Jurkat, Clone E6-1 (cell line): ENCODE measurements at regions not wholly inside any gene's neighbourhood (a gene's known extent, or its start where the extent isn't known, plus 50 kb on each side); places are given as distances from the start of the nearest gene placed in this dataset.

Experiments
- DNase-seq: peaks from one replicate; pipeline ENCODE4 v3.0.0-alpha.2; 2011; ENCODE audit warnings: low read depth, low spot score
- H3K4me3 ChIP-seq: 2 replicates; pipeline ENCODE4 v1.5.1; 2011; ENCODE audit warnings: mild to moderate bottlenecking, low read length, control low read depth, moderate library complexity

DNA sequence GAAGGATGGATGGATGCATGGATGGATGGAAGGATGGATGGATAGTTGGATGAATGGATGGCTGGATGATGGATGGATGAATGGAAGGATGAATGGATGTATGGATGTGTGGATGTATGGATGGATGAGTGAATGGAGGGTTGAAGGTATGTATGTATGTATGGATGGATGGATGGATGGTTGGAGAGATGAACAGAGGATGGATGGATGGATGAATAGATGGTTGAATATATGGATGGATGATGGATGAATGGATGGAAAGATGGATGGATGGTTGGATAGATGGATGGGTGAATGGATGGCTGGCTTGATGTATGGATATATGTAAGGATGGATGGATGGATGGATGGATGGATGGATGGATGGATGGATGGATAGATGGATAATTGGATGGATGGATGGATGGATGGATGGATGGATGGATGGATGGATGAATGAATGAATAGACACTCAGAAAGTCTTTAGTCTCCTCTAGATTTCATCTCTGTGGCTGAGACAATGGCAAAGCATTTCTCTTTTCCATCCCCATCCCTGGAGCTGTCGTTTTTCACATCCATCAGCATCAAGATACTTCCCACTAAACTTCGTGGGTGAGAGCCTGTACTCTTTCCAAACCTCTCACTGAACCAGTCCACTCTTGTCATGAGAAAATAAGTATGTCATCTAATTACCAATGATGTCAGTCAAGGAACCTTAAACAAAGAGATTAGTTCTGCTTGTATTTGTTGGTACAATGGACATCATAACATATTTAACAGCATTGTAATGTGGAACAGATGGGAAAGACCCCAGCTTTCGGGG, 74.8 kb upstream of the CLMN start:
- DNase-seq, result no peak
- no peak overlapping the region for H3K4me3 ChIP-seq

GRCh38 chr14:95392841-95393240, 73.1 kb upstream of the CLMN start:
- H3K4me3 ChIP-seq, result no peak overlapping the region
- DNase-seq, result no peak

- H3K4me3 ChIP-seq, result no peak overlapping the region
- no peak for DNase-seq
These were observed 71.6 kb upstream of the CLMN start for GRCh38 chr14:95391331-95391730.

GRCh38 chr14:95389471-95390011, 69.8 kb upstream of the CLMN start:
- H3K4me3 ChIP-seq, result no peak overlapping the region
- DNase-seq, result no peak

- H3K4me3 ChIP-seq, result no peak overlapping the region
- DNase-seq, result no peak
These were observed 69.0 kb upstream of the CLMN start for GRCh38 chr14:95388699-95389098.

- no peak overlapping the region for H3K4me3 ChIP-seq
- no peak for DNase-seq
These were observed 68.2 kb upstream of the CLMN start for GRCh38 chr14:95387826-95388445.

DNA sequence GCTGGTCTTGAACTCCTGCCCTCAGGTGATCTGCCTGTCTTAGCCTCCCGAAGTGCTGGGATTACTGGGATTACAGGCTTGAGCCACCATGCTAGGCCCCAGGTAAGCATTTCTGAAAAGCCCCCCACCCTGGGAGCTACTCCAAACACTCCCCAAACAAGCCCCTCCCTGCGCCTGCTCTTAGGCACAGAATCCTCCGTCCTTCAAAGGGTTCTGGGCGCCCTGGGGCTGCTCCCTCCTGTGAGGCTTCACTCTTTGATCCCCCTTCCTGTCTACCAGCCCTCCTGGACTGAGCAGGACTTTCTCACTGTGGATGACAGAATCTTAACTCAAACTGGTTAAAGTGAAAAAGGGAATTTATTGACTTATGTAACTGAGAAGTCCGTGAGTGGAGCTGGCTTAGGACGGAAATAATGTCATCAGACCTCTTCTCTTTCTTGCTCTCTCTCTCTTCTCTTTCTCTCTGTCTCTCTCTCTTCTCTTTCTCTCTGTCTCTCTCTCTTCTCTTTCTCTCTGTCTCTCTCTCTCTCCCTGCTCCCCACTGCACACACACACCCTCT, 66.9 kb upstream of the CLMN start:
- no peak for DNase-seq
- H3K4me3 ChIP-seq, result no peak overlapping the region

GRCh38 chr14:95385701-95386100, 66.0 kb upstream of the CLMN start:
- no peak overlapping the region for H3K4me3 ChIP-seq
- no peak for DNase-seq

DNA sequence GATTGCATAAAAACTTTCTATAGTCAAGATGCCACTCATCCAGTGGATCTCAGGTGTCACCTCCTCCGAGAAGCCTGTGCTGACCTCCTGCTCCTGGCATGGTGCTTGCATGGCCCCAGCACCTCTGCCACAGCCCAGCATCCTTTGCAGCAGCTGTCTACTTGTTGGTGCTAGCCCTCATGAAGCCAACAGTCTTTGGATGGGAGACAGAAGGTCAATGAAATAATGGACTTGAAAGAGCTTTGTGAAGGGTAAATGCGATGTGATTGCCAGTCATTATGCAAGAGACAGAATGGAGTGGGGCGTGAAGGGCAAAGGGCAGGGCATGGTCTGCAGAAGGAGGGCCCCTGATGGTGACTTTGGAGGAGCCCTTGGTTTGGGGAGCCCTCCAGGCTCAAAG, 63.0 kb upstream of the CLMN start:
- no peak for DNase-seq
- no peak overlapping the region for H3K4me3 ChIP-seq

GRCh38 chr14:95381726-95382125, 62.0 kb upstream of the CLMN start:
- no peak for DNase-seq
- no peak overlapping the region for H3K4me3 ChIP-seq

- no peak overlapping the region for H3K4me3 ChIP-seq
- DNase-seq, result no peak
These were observed 60.8 kb upstream of the CLMN start for GRCh38 chr14:95380350-95381042.

GRCh38 chr14:95379634-95380033, 59.9 kb upstream of the CLMN start:
- H3K4me3 ChIP-seq, result no peak overlapping the region
- no peak for DNase-seq

DNA sequence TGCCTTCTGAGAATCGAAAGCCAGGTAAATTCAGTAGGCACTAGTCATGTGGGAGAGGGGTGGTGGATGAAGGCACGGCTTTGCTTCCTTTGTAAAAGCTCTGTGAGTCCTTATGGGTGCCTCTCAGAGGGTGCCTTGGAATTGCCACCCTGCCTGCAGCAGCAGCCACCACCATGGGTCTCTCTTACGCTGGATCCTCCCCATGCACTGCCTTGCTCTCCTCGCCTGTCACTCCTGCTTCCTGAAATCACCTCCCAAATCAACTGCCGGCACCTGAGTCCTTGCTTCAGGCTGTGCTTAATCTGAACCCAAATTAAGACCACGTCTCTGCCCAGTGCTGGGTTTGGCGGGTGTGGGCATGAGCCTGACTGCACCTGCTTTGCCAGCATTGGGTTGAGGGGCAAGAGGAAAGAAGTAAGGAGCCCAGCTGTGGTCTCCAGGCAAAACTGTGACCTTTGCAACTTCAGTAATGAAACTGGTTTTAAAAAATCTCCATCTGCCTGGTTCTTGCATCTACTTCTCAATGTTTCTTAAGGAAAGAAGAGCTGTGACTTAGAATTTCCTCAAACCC, 55.9 kb upstream of the CLMN start:
- no peak for DNase-seq
- no peak overlapping the region for H3K4me3 ChIP-seq

GRCh38 chr14:95374239-95374997, 54.7 kb upstream of the CLMN start:
- H3K4me3 ChIP-seq, result no peak overlapping the region
- no peak for DNase-seq

DNA sequence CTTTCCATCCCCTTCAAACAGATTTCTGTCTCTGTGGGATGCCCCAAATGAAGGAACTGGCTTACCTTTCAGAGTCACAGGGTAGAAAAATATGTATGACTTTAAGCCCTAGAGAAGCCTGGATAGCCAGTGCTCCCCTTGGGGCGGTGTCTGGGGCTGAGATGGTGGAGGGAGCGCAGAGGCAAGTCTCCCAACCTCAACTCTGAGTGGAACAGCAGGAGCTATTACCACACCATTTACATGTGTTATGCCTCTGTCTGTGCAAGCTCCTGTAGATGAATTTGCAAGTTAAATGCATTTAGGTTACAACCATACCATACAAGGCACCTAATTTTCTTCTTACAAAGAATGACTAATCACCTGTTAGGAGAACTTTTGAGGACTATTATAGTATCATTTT, 50.4 kb upstream of the CLMN start:
- no peak overlapping the region for H3K4me3 ChIP-seq
- DNase-seq, result no peak
